CD4-positive, alpha-beta T cell treated with Interferon alpha-2 for 1 hour (primary cell): ENCODE measurements at regions not wholly inside any gene's neighbourhood (a gene's known extent, or its start where the extent isn't known, plus 50 kb on each side); places are given as distances from the start of the nearest gene placed in this dataset.
"Not testable (repeated sequence)": the region's sequence is repeated elsewhere in the genome, so short reads cannot be mapped to it uniquely, and the experiment has no call there.

ENCODE experiments used
- DNase-seq, 2 donors: peaks; one replicate each; pipeline ENCODE4 v3.0.0-alpha.2; 2020 to 2022

GRCh38 chr3:101913168-101913567 lies 63.9 kb downstream of the NFKBIZ start:
- DNase-seq, result no peak

DNA sequence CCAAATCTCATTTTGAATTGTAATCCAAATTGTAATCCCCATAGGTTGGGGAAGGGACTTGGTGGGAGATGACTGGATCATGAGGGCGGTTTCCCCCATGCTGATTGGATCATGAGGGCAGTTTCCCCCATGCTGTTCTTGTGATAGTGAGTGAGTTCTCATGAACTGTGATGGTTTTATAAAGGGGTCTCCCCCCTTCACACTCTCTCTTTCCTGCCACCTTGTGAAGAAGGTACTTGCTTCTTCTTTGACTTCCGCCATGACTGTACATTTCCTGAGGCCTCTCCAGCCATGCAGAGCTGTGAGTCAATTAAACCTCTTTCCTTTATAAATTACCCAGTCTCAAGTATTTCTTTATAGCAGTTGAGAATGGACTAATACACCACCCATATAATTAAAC lies 68.4 kb downstream of the NFKBIZ start:
- not testable (repeated sequence) for DNase-seq

DNA sequence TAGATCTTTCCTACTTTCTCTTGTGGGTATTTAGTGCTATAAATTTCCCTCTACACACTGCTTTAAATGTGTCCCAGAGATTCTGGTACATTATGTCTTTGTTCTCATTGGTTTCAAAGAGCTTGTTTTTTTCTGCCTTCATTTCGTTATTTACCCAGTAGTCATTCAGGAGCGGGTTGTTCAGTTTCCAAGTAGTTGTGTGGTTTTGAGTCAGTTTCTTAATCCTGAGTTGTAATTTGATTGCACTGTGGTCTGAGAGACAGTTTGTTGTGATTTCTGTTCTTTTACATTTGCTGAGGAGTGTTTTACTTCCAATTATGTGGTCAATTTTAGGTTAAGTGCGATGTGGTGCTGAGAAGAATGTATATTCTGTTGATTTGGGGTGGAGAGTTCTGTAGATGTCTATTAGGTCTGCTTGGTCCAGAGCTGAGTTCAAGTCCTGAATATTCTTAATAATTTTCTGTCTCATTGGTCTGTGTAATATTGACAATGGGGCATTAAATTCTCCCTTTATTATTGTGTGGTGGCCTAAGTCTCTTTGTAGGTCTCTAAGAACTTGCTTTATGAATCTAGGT lies 72.9 kb downstream of the NFKBIZ start:
- DNase-seq, result not testable (repeated sequence)

GRCh38 chr3:101924621-101925020 lies 75.3 kb downstream of the NFKBIZ start:
- DNase-seq, result not testable (repeated sequence)

DNA sequence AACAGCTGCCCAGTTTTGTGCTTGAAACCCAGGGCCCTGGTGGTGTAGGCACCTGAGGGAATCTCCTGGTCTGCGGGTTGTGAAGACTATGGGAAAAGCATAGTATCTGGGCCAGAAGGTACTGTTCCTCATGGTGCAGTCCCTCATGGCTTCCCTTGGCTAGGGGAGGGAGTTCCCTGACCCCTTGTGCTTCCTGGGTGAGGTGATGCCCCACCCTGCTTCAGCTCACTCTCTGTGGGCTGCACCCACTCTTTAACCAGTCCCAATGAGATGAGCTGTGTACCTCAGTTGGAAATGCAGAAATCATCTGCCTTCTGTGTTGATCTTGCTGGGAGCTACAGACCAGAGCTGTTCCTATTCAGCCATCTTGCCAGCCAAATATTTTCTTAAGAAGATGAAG lies 75.8 kb downstream of the NFKBIZ start:
- DNase-seq, result not testable (repeated sequence)

DNA sequence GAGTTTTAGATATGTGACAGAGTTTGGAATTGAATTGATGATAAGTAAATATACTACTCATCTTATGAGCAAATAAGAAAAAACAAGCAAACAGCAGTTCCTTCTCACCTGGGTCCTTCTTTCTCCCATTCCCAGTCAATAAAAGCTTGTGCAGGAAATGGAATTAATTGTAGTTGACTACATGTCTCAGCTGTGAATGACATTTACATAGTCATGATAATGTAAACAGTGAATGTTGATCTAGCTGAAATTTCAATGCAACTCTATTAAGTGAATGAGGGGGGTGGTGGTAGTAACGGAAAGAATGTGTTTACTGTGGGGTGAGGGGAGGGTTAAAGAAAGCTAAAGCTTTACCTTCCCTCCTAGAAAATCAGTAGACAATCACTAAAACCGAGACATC lies 76.2 kb downstream of the NFKBIZ start:
- DNase-seq, result no peak

DNA sequence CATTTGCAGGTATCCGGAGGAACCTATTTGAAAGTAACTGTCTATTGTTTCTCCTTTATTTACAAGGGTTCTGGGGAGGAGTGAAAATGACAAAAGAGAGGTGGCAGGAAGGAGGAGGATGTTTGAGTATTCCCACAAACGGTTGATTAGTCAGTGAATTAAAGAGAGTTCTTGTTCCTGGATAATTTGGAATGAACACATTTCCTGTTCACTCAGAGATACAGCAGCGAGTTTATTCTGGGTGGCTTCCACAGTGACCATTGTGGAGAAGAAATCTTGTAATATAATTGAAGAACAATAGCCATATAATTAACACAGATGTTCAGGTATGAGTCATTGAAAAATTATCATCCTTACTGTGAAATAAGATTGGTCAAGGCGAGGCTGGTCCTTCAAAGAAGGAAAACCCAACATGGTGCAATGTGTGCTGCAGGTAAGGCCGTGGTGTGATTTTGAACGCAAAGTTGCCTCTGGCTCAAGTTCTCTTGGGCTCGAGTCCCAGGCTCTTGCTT lies 77.3 kb downstream of the NFKBIZ start:
- no peak for DNase-seq

GRCh38 chr3:101928890-101929289 lies 79.6 kb downstream of the NFKBIZ start:
- no peak for DNase-seq

DNA sequence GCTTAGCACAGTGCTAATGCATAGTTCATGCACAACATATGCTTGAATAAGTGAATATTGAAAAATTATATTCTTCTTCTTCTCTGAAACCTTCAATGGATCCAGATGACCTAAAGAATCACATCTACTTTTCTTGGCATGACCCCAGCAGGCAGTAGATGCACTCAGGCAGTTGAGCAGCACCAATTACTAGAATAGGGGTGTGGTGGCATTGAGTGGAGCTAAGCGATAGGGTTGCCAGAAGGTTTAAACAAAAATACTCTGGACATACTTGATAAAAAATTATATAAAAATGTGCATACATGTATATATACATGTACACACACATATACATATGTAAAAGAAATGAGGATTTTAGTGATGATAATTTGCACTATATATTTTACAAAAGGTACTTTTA lies 81.8 kb downstream of the NFKBIZ start:
- no peak for DNase-seq

GRCh38 chr3:101932326-101933068 lies 83.2 kb downstream of the NFKBIZ start:
- DNase-seq, result no peak

- DNase-seq, result peak; percentile 22 to 78
Observed at GRCh38 chr3:101936419-101937356, 87.4 kb downstream of the NFKBIZ start.

DNA sequence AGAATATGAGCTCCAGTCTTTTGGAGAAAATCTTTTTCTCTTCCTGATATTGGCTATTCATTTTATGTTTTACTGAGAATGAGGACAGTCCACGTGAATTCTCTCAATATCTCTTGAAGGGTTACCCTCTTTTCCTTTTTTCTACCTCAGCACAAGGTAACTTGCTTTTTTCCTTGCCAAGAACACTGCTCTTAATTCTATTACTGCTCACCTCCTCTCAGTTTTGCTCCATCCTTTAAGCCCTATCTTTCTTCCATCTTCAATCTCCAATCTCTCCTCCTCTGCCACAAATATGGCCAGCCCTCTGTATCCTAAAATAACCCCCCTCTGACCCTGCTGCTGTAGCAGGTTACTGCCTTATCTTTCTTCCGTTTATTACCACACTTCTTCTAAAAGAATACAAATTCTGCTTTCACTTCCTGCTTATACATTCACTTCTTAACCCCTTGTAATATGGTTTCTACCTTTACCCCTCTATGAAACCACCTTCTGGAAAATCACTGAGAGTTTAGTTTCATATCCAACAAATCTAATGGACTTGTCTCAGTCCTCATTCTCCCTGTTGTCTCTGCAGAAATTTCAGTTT lies 89.0 kb downstream of the NFKBIZ start:
- peak; percentile 24 to 46 for DNase-seq

DNA sequence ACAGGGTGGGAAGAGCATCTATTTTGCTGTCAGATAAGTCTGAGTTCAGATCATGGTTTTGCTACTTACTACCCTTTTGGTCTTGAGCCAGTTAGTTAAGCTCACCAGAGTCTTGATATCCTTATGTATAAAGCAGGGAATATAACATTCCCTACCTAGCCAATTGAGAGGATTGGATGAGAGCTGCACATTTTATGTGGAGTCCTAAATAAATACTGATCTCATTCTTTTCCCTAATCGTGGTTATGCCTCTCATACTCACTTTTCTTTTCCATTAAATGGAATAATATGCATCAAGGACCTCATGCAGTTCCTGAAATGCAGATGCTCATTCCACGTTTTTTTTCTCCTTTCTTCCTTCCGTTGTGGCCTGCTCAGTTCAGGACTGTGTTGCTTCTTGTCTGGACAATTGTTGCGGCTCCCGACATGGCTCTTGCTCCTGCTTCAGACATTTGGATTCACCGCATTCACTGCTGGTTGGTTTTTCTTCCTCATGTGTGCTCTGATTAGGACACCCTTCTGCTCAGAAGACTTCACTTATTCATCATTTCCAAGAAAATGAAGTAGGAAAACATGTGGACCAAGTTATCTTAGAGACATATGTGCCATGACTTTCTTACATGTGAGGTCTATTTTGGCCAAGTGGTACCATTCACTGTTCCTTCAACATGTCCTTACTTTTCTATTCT lies 90.2 kb downstream of the NFKBIZ start:
- no peak for DNase-seq

GRCh38 chr3:101940521-101941317 lies 91.4 kb downstream of the NFKBIZ start:
- DNase-seq, result peak; percentile 37 to 41

DNA sequence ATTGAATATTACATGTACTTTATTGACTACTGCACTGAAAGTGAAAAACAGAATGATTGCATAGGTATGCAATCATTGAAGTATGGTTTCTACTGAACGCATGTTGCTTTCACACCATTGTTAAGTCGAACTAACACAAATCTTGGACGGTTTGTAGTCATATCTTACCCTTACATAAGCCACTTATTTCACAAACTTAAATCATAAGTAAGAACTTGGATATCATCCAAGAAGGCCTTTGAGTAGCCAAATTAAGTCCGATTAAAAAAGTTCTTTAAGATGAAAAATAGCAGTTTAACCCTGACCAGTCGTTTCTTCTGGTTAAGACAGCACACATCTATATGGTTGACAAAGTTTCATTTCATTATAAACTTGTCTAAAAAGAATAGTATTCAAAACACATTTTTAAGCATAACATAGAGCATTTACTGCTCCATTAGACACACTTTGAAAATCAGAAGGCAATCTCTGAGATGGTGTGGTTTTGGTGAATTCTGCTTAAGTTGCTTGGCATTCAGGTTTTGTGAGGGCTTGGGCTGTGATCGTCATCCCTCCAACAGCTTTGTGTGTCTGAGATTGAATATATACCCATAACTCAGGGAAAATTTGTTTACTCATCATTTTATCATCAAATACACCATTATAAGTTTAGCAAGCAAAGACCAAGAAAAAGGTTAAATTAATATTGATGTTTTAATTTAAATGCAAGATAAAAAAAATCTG lies 92.2 kb downstream of the NFKBIZ start:
- no peak for DNase-seq

GRCh38 chr3:101942356-101942755 lies 93.0 kb downstream of the NFKBIZ start:
- DNase-seq, result no peak

DNA sequence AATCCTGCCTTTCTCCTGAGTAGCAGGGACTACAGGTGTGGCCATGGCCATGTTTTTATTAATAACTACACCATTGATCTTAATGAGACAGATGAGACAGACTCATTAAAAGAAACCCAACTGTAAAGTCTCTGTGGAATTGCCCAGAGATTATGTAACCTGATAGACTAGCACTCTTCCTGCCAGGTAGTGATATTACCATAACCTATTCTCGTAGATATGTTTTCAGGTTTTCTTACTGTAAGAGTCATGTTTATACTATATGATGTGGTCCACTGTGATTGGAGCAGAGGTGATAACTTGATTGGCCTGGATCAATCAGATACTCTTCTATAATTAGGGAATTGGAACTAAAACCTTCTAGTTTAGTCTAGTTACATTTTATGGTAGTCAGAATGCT lies 93.7 kb downstream of the NFKBIZ start:
- DNase-seq, result peak in 1 of 2 donors; percentile 29

DNA sequence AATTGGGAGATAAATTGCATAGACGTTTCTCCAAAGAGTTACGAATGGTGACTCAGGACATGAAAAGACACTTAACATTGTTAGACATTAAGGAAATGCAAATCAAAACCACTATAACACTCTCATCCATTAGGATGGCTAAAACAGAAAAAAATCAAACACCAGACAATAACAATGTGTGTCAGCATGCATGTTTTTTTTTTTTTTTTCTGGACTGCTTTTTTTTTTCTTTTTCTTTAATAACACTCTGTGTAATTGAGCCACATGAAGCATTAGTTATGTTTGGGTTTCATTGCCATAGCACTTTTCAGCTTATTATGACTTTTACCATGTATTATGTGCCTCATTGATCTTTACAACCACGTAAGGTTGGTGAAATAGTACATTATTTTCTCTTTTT lies 95.0 kb downstream of the NFKBIZ start:
- no peak for DNase-seq

DNA sequence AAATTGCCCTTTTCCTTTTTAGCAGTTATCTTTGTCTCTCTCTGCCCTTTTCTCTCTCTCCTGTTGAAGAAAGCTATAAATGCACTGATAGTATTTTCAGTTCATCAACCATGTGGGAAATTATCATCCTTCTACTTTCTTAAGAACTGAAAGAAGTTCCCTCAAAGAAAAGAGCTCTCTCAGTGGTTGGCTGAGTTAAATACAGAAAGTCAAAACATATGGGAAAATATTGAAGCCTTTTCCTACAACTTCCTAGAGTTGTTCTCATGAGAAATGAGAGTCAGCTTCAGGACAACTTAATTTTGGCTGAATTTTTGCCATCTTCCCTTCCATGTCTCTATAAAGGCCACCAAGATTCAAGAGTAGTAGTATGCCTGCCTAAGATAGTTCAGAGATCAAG lies 96.7 kb downstream of the NFKBIZ start:
- no peak for DNase-seq

DNA sequence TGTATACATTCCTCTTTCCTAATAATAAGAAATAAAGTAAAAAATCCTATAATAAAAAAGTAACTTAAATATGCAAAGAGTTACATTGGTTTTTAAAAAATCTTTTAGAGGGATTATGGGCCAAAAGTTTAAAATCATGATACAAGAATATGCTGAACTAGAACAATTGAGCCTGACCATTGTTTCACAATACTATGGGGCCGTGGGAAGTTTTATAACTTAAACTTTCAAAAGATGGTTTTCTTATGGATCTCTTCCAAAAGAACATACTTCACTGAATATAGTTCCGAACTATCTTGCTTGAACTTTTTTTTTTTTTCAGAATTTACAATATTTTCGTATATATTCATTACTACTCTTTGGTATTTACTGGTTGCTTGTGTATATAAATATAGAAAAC lies 97.6 kb downstream of the NFKBIZ start:
- no peak for DNase-seq

DNA sequence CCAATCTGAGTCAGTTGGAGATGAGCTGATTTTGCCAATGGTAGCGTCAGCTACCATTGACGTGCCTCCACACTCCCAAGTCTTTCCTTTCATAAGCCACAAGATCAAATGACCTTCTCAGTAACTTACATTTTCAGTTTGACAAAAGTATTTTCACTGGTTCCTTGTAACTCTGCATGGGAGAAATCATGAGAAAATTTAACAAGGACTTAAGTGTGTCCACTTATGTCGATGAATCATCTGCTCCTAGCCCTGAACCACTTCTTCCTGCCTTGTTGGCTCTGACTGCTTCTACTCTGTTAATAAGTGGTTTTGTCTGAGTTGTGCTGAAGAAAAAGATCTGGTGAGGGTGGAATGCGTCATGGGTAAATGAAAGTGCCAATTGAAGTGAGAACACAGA lies 101.2 kb downstream of the NFKBIZ start:
- DNase-seq, result no peak
